ENCODE measurements at regions not wholly inside any gene's neighbourhood (a gene's known extent, or its start where the extent isn't known, plus 50 kb on each side); places are given as distances from the start of the nearest gene placed in this dataset.
"Not testable (repeated sequence)": the region's sequence is repeated elsewhere in the genome, so short reads cannot be mapped to it uniquely, and the experiment has no call there.

GRCh38 chrX:9298221-9298620 is 166.6 kb upstream of the TBL1X start:
- intact Hi-C loops (cut with DNase I) = no loop called here

GRCh38 chrX:9299681-9300080 is 165.2 kb upstream of the TBL1X start:
- H3K36me3 ChIP-seq; intact Hi-C loops (cut with DNase I); H3K4me3 ChIP-seq; H3K9me3 ChIP-seq; H3K27me3 ChIP-seq; DNase-seq; H3K27ac ChIP-seq; H3K9ac ChIP-seq (ENCODE audit: low read depth in 2 of 2, low read length in 2 of 2); H3K4me1 ChIP-seq: not testable (repeated sequence)

More at GRCh38 chrX:9298221-9298620, 166.6 kb upstream of the TBL1X start:
- no peaks in the 10 kb centered on the region for H3K36me3 ChIP-seq
- H3K4me1 ChIP-seq = no peaks in the 10 kb centered on the region
- no peaks in the 10 kb centered on the region for H3K9me3 ChIP-seq
- H3K27ac ChIP-seq = no peak overlapping the region
- no peak overlapping the region for H3K9ac ChIP-seq (ENCODE audit: low read depth in 2 of 2, low read length in 2 of 2)
- no peak for DNase-seq
- H3K27me3 ChIP-seq = no peaks in the 10 kb centered on the region
- no peak for TF ChIP-seq CTCF (IDR thresholded peaks at IDR 0.05)
- no peak overlapping the region for H3K4me3 ChIP-seq

- Histone ChIP-seq H3K9me3 (no peaks in the 10 kb centered on the region), H3K36me3 (no peaks in the 10 kb centered on the region), H3K4me1 (no peaks in the 10 kb centered on the region), H3K9ac (ENCODE audit: low read depth in 2 of 2, low read length in 2 of 2) (no peak overlapping the region), H3K4me3 (no peak overlapping the region), H3K27ac (no peak overlapping the region), H3K27me3 (no peaks in the 10 kb centered on the region)
- no peak for DNase-seq
- TF ChIP-seq CTCF (IDR thresholded peaks at IDR 0.05) = no peak
- intact Hi-C loops (cut with DNase I) = no loop called here
Measured at GRCh38 chrX:9301836-9302235, 163.0 kb upstream of the TBL1X start.

GRCh38 chrX:9302381-9302780 is 162.5 kb upstream of the TBL1X start:
- no peak overlapping the region for H3K27ac ChIP-seq
- TF ChIP-seq CTCF (IDR thresholded peaks at IDR 0.05) = no peak
- H3K9me3 ChIP-seq = no peaks in the 10 kb centered on the region
- no peaks in the 10 kb centered on the region for H3K27me3 ChIP-seq
- no peaks in the 10 kb centered on the region for H3K36me3 ChIP-seq
- H3K4me1 ChIP-seq = no peaks in the 10 kb centered on the region
- H3K4me3 ChIP-seq = no peak overlapping the region
- no peak overlapping the region for H3K9ac ChIP-seq (ENCODE audit: low read depth in 2 of 2, low read length in 2 of 2)
- DNase-seq = no peak
- intact Hi-C loops (cut with DNase I) = no loop called here

- no peak for TF ChIP-seq CTCF (IDR thresholded peaks at IDR 0.05)
- H3K4me1 ChIP-seq = no peaks in the 10 kb centered on the region
- DNase-seq = no peak
- no peaks in the 10 kb centered on the region for H3K27me3 ChIP-seq
- no peak overlapping the region for H3K9ac ChIP-seq (ENCODE audit: low read depth in 2 of 2, low read length in 2 of 2)
- no peaks in the 10 kb centered on the region for H3K9me3 ChIP-seq
- no peak overlapping the region for H3K4me3 ChIP-seq
- intact Hi-C loops (cut with DNase I) = no loop called here
- H3K27ac ChIP-seq = no peak overlapping the region
- H3K36me3 ChIP-seq = no peaks in the 10 kb centered on the region
Measured at GRCh38 chrX:9308426-9308825, 156.4 kb upstream of the TBL1X start.

GRCh38 chrX:9310616-9311015 is 154.2 kb upstream of the TBL1X start:
- no peak for TF ChIP-seq CTCF (IDR thresholded peaks at IDR 0.05)
- H3K4me1 ChIP-seq = no peaks in the 10 kb centered on the region
- DNase-seq = no peak
- no peaks in the 10 kb centered on the region for H3K9me3 ChIP-seq
- H3K36me3 ChIP-seq = no peaks in the 10 kb centered on the region
- no peak overlapping the region for H3K27ac ChIP-seq
- H3K4me3 ChIP-seq = no peak overlapping the region
- no peak overlapping the region for H3K9ac ChIP-seq (ENCODE audit: low read depth in 2 of 2, low read length in 2 of 2)
- intact Hi-C loops (cut with DNase I) = no loop called here
- H3K27me3 ChIP-seq = no peaks in the 10 kb centered on the region
